HEK293 (cell line): ENCODE measurements at regions not wholly inside any gene's neighbourhood (a gene's known extent, or its start where the extent isn't known, plus 50 kb on each side); places are given as distances from the start of the nearest gene placed in this dataset.

Experiments
- TRIM28 ChIP-seq: IDR thresholded peaks from 2 replicates; pipeline ENCODE4 v1.6.1; 2011; ENCODE audit warnings: low read length, control low read depth, borderline replicate concordance
- ZBTB1 ChIP-seq: fragments of 450-650 bp; formaldehyde crosslinking; IDR thresholded peaks from 2 replicates; pipeline ENCODE4 v1.5.1; 2016; ENCODE audit warnings: missing biosample characterization, missing genetic modification characterization
- ZNF23 ChIP-seq: fragments of 450-650 bp; formaldehyde crosslinking; IDR thresholded peaks from 2 replicates; pipeline ENCODE4 v1.5.1; 2016; ENCODE audit warnings: missing biosample characterization, missing genetic modification characterization, borderline replicate concordance
- ZNF561 ChIP-seq: fragments of 450-650 bp; IDR thresholded peaks from 2 replicates; pipeline ENCODE4 v1.5.1; 2018; ENCODE audit warnings: missing biosample characterization, missing genetic modification characterization, borderline replicate concordance
- ZNF677 ChIP-seq: fragments of 450-650 bp; IDR thresholded peaks from 2 replicates; pipeline ENCODE4 v1.5.0; 2018; ENCODE audit warnings: missing biosample characterization, mild to moderate bottlenecking, missing genetic modification characterization, moderate library complexity
- TF ChIP-seq, protein P1 (sequence below): fragments of 450-650 bp; formaldehyde crosslinking; IDR thresholded peaks from 2 replicates; pipeline ENCODE4 v1.5.1; 2016; ENCODE audit warnings: missing biosample characterization, missing genetic modification characterization
- TF ChIP-seq, protein P2 (sequence below): fragments of 450-650 bp; formaldehyde crosslinking; IDR thresholded peaks from 2 replicates; pipeline ENCODE4 v1.5.1; 2016; ENCODE audit warnings: missing biosample characterization, missing genetic modification characterization

DNA sequence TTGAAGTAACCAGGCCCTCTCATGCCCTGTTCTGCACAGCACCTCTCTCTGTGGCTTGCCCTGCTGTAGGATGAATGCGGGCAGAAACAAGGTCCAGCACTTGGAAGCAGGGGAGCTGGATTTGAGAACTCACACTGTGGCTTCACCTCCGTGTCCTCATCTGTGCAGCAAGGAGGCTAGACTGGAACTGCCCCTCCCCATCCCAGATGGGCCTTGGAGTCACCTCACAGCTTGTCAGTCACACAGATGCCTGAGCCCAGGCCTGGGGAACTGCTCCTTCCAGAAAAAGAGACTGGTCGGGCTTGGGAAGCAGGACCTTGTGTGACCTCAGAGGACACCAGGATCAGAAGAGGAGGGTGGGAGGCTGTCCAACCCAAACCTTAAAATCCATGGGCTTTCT, 180.8 kb downstream of the CCT6B start:
- TF ChIP-seq, protein P1, sequence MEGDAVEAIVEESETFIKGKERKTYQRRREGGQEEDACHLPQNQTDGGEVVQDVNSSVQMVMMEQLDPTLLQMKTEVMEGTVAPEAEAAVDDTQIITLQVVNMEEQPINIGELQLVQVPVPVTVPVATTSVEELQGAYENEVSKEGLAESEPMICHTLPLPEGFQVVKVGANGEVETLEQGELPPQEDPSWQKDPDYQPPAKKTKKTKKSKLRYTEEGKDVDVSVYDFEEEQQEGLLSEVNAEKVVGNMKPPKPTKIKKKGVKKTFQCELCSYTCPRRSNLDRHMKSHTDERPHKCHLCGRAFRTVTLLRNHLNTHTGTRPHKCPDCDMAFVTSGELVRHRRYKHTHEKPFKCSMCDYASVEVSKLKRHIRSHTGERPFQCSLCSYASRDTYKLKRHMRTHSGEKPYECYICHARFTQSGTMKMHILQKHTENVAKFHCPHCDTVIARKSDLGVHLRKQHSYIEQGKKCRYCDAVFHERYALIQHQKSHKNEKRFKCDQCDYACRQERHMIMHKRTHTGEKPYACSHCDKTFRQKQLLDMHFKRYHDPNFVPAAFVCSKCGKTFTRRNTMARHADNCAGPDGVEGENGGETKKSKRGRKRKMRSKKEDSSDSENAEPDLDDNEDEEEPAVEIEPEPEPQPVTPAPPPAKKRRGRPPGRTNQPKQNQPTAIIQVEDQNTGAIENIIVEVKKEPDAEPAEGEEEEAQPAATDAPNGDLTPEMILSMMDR (tag by site-specific recombination): no peak
- TF ChIP-seq ZNF23 (tag by site-specific recombination) (no peak), ZBTB1 (no peak), TRIM28 (no peak), ZNF561 (tag by site-specific recombination) (no peak), ZNF677 (tag by site-specific recombination) (no peak)
- TF ChIP-seq, protein P2, sequence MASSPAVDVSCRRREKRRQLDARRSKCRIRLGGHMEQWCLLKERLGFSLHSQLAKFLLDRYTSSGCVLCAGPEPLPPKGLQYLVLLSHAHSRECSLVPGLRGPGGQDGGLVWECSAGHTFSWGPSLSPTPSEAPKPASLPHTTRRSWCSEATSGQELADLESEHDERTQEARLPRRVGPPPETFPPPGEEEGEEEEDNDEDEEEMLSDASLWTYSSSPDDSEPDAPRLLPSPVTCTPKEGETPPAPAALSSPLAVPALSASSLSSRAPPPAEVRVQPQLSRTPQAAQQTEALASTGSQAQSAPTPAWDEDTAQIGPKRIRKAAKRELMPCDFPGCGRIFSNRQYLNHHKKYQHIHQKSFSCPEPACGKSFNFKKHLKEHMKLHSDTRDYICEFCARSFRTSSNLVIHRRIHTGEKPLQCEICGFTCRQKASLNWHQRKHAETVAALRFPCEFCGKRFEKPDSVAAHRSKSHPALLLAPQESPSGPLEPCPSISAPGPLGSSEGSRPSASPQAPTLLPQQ (tag by site-specific recombination): no peak
